ENCODE measurements at regions not wholly inside any gene's neighbourhood (a gene's known extent, or its start where the extent isn't known, plus 50 kb on each side); places are given as distances from the start of the nearest gene placed in this dataset.
A peak's percentile ranks its signal among the peaks of the same experiment; 100 is the strongest.

DNA sequence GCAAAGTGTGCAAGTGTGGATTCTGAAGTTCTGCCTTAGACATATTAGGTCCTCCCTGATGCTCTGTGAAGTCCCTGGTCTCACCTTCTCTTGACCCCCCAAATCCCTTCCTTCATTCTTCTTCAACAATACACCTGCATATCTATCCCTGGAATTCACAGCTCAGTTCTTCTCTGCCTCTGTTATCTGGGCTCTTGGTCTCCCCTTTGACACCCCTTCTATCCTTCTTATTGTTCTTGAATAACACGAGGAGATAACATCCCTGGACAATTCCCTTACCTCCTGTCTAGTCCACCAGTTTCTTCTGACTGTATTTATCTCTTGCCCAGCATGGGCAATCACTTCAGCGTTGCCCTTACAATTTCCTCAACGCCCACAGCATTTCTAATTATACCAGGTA is 104.8 kb upstream of the ATG10 start:
- no peaks in the 10 kb centered on the region for H3K9me3 ChIP-seq
- H3K27ac ChIP-seq = no peak overlapping the region
- no peaks in the 10 kb centered on the region for H3K27me3 ChIP-seq
- intact Hi-C loops (cut with DNase I) = loop anchor here in 2 of 10 donors (10.0 kb wide), 2 partner anchors 98 to 308 kb away; no protein-coding TSS in a partner anchor
- TF ChIP-seq, protein P1, sequence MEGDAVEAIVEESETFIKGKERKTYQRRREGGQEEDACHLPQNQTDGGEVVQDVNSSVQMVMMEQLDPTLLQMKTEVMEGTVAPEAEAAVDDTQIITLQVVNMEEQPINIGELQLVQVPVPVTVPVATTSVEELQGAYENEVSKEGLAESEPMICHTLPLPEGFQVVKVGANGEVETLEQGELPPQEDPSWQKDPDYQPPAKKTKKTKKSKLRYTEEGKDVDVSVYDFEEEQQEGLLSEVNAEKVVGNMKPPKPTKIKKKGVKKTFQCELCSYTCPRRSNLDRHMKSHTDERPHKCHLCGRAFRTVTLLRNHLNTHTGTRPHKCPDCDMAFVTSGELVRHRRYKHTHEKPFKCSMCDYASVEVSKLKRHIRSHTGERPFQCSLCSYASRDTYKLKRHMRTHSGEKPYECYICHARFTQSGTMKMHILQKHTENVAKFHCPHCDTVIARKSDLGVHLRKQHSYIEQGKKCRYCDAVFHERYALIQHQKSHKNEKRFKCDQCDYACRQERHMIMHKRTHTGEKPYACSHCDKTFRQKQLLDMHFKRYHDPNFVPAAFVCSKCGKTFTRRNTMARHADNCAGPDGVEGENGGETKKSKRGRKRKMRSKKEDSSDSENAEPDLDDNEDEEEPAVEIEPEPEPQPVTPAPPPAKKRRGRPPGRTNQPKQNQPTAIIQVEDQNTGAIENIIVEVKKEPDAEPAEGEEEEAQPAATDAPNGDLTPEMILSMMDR (IDR thresholded peaks at IDR 0.05) = no peak
- ATAC-seq (no peak), DNase-seq (no peak)
- no peak overlapping the region for H3K4me3 ChIP-seq
- H3K36me3 ChIP-seq = no peaks in the 10 kb centered on the region
- 70 to 71% methylated on average over 3 of the region's 3 CpGs for WGBS, 2 donors
- H3K4me1 ChIP-seq = peaks cover 0 to 6% (median 0%) of the 10 kb centered on the region in 9 donors

DNA sequence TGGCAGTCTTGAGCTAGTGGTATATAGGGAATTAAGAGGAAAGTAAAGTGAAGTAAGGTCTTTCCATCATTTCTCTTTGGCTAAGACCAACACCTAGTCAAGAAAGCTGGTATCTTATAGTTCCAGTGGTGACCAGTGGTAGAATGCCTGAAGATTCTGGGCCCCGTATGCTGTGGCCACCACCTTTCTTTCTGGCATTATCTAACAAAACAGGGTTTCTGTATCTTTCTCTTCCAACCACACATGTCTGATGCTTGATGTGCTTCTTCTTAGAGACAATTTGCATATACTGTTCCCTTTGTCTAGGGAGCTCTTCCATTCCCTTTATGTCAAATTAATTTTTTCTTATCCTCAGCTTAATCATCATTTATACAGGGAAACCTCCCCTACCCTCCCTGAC is 109.9 kb upstream of the SSBP2 start:
- intact Hi-C loops (cut with DNase I) = loop anchor here in 2 of 10 donors (10.0 kb wide), 2 partner anchors 104 to 314 kb away; no protein-coding TSS in a partner anchor
- Histone ChIP-seq H3K27ac (no peak overlapping the region), H3K4me1 (peaks cover 0 to 25% (median 8%) of the 10 kb centered on the region in 9 donors), H3K36me3 (no peaks in the 10 kb centered on the region), H3K9me3 (no peaks in the 10 kb centered on the region), H3K4me3 (no peak overlapping the region), H3K27me3 (no peaks in the 10 kb centered on the region)
- ATAC-seq = no peak
- TF ChIP-seq, protein P1 (IDR thresholded peaks at IDR 0.05) = no peak
- WGBS, 2 donors = 93 to 95% methylated on average over 1 of the region's 1 CpG
- no peak for DNase-seq

DNA sequence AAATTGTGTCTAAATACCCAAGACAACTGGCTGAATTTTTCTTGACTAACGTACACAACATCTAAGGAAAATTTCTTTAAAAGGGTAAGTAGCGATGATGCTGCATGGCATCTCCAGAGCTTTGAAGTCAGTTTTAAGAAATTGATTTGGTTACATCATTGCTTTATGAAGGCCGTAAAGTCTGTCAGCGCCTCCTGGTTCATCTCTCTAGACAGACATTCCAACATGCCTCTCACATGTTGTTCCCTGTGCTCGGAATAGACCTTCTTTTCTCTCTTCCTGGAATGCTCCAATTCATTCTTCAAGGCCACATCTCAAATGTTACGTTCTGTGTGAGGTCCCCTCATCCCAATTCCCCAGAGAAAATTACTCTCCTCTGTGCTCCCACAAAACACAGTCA is 108.7 kb upstream of the SSBP2 start:
- no peaks in the 10 kb centered on the region for H3K9me3 ChIP-seq
- peaks cover 0 to 37% (median 19%) of the 10 kb centered on the region in 9 donors for H3K4me1 ChIP-seq
- ATAC-seq = no peak
- H3K36me3 ChIP-seq = no peaks in the 10 kb centered on the region
- 72 to 74% methylated on average over 6 of the region's 6 CpGs for WGBS, 2 donors
- no peak for DNase-seq
- no peak overlapping the region for H3K4me3 ChIP-seq
- H3K27ac ChIP-seq = no peak overlapping the region
- intact Hi-C loops (cut with DNase I) = loop anchor here in 9 of 10 donors (10.0 kb wide), 6 partner anchors 105 to 435 kb away; partner anchors contain the start of gene ATG10 (in 2 of the 9)
- TF ChIP-seq, protein P1 (IDR thresholded peaks at IDR 0.05) = no peak
- H3K27me3 ChIP-seq = no peaks in the 10 kb centered on the region

DNA sequence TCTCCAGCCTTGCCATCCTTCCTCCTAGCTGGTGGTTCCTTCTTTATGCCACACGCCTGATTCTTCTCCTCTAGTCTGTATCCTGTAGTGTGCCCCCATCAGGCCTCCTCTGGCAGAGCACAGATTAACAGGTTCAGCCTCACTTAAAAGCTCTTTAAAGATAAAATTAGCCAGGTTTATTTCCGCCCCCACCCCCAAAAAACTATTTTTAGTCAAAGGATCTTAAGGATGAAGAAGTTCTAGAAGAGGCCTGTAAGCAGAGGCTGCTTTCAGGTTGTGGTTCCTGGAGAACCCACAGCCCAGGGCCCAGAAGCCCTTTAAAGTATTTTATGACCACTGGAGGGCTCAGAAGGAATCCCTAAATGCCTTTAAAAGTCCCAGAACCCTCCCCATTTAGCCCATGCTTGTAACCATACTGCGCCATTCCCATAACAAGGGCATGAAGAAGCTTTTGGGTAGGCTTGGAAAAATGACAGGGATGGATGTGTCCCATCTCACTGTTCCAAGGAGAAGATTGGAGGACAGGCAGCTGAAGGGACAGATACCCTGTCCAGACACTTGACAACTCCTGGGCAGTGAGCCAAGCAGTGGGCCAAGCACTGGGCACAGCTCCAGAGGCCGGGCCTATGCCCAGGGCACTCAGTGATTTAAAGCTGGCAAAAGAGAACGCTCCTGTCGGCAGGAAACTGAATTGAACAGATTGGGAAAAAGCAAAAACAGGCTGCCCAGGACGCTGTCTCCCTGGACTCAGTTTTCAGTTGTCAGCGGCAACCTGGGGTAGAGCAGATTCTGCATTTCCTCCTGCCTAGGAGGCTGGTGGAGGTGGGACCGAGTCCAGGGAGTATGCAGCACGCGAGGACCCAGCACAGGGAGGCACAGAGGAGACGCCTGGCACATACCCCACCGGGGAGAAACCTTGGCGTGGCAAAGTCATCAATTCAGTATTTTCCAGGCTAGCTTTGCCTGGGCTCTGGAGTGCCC is 106.3 kb upstream of the SSBP2 start:
- peak; percentile 83 to 87 for DNase-seq
- intact Hi-C loops (cut with DNase I) = loop anchor here in 8 of 10 donors (10.0 kb wide), 4 partner anchors 118 to 432 kb away; partner anchors contain the start of gene ATG10 (in 2 of the 8)
- Histone ChIP-seq H3K36me3 (no peaks in the 10 kb centered on the region), H3K27ac (peak overlapping the region; percentile 43 to 85 (median 78)), H3K27me3 (no peaks in the 10 kb centered on the region), H3K4me1 (peaks cover 0 to 56% (median 29%) of the 10 kb centered on the region in 9 donors), H3K4me3 (peak overlapping the region in 4 of 10 donors; percentile 12 to 28 (median 24)), H3K9me3 (no peaks in the 10 kb centered on the region)
- 34 to 38% methylated on average over 14 of the region's 14 CpGs for WGBS, 2 donors
- peak; percentile 78 to 98 (median 94) for ATAC-seq
- TF ChIP-seq, protein P1 (IDR thresholded peaks at IDR 0.05) = peak in 7 of 9 donors; percentile 17 to 45 (median 37)
